Urinary bladder (tissue), 3 donors: ENCODE measurements at regions not wholly inside any gene's neighbourhood (a gene's known extent, or its start where the extent isn't known, plus 50 kb on each side); places are given as distances from the start of the nearest gene placed in this dataset.
"Not testable (repeated sequence)": the region's sequence is repeated elsewhere in the genome, so short reads cannot be mapped to it uniquely, and the experiment has no call there.

Experiments used
- DNase-seq: peaks from one replicate; pipeline ENCODE4 v3.0.0-alpha.2; 2015; ENCODE audit errors: extremely low spot score
- H3K27ac ChIP-seq: one replicate; pipeline ENCODE4 v1.5.1; 2013; ENCODE audit warnings: low read depth, mild to moderate bottlenecking, moderate library complexity
- H3K36me3 ChIP-seq: one replicate; pipeline ENCODE4 v1.6.1; 2013; ENCODE audit warnings: mild to moderate bottlenecking, moderate library complexity; ENCODE audit not compliant: insufficient read depth
- H3K4me1 ChIP-seq: one replicate; pipeline ENCODE4 v1.6.1; 2013; ENCODE audit warnings: mild to moderate bottlenecking, moderate library complexity; ENCODE audit not compliant: insufficient read depth
- H3K4me3 ChIP-seq: one replicate; pipeline ENCODE4 v1.5.1; 2013; ENCODE audit warnings: low read depth, low read length
- WGBS: extraction: QIAGEN DNeasy Blood & Tissue Kit; methylation state at CpG from one replicate; pipeline ENCODE4 v1.1.7; 2013; 5-methylcytosine and 5-hydroxymethylcytosine counted together
- donor health status: healthy with polysubstance abuse.
- donor health status: healthy.

GRCh38 chr2:52036024-52036423 is 1004.1 kb upstream of the NRXN1 start:
- WGBS = 99% methylated on average over 1 of the region's 1 CpG
- H3K36me3 ChIP-seq = no peaks in the 10 kb centered on the region
- no peak for DNase-seq

DNA sequence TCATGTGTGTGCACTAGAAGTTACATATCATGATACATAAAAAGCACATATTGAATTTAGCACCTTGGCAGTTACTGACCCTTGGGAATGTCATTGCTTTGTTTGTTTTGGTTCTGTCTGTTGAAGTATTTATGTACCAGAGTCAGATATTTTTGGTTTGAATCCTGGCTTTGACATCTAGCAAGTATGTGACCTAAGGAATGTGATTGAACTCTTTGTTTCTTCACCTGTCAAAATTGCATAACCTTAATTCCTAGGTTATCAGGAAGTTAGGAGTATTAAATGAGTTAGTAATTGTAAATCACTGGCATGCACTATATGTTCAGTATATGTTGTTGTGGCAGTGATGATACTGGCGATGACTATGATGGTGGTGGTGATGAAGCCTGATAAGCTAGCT is 1003.5 kb upstream of the NRXN1 start:
- H3K4me3 ChIP-seq = no peak overlapping the region
- H3K4me1 ChIP-seq = no peaks in the 10 kb centered on the region
- H3K27ac ChIP-seq = no peak overlapping the region
- no peaks in the 10 kb centered on the region for H3K36me3 ChIP-seq
- no peak for DNase-seq
- 84% methylated on average over 1 of the region's 1 CpG for WGBS

More at GRCh38 chr2:52036024-52036423, 1004.1 kb upstream of the NRXN1 start:
- H3K27ac ChIP-seq = no peak overlapping the region
- no peak overlapping the region for H3K4me3 ChIP-seq
- no peaks in the 10 kb centered on the region for H3K4me1 ChIP-seq

DNA sequence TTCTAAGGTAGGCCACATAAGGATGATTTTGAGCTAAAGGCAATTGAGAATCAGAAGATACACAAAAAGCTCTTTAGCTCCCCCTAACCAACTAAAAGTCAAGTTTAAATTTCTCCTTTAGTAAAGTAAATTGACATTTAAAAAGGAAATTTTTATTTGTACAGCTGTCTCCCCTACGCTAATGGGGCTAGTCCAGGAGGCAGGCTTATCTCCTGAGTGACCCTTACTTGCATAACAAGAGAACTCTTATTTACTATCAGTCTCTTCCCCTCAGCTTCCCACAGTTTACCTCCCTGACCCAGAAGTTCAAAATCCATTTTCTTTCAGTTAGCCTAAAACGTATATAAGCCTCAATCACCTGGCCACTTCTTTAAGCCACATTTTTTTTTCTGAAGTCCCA is 1002.8 kb upstream of the NRXN1 start:
- WGBS = 66% methylated on average over 2 of the region's 2 CpGs
- no peak overlapping the region for H3K4me3 ChIP-seq
- DNase-seq = no peak

GRCh38 chr2:52022006-52022405 is 990.1 kb upstream of the NRXN1 start:
- WGBS = 83% methylated on average over 3 of the region's 3 CpGs
- Histone ChIP-seq H3K27ac (no peak overlapping the region), H3K36me3 (no peaks in the 10 kb centered on the region), H3K4me1 (no peaks in the 10 kb centered on the region), H3K4me3 (no peak overlapping the region)
- DNase-seq = no peak

More for the DNA sequence above, 1002.8 kb upstream of the NRXN1 start:
- Histone ChIP-seq H3K27ac (no peak overlapping the region), H3K36me3 (no peaks in the 10 kb centered on the region), H3K4me1 (no peaks in the 10 kb centered on the region)

- no peak overlapping the region for H3K27ac ChIP-seq
- no peaks in the 10 kb centered on the region for H3K36me3 ChIP-seq
- no peaks in the 10 kb centered on the region for H3K4me1 ChIP-seq
- H3K4me3 ChIP-seq = no peak overlapping the region
- 90% methylated on average over 7 of the region's 7 CpGs for WGBS
- no peak for DNase-seq
Measured at GRCh38 chr2:52017646-52018235, 985.8 kb upstream of the NRXN1 start.

DNA sequence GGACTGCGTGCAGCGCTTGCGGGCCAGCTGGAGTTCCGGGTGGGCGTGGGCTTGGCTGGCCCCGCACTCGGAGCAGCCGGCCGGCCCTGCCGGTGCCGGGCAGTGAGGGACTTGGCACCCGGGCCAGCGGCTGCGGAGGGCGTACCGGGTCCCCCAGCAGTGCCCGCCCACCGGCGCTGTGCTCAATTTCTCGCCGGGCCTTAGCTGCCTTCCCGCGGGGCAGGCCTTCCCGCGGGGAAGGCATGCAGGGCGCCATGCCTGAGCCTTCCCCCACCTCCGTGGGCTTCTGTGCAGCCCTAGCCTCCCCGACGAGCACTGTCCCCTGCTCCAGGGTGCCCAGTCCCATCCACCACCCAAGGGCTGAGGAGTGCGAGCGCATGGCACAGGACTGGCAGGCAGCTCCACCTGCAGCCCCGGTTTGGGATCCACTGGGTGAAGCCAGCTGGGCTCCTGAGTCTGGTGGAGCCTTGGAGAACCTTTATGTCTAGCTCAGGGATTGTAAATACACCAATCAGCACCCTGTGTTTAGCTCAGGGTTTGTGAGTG is 975.0 kb upstream of the NRXN1 start:
- 97% methylated on average over 32 of the region's 32 CpGs for WGBS
- DNase-seq, H3K4me1 ChIP-seq, H3K27ac ChIP-seq, H3K4me3 ChIP-seq, H3K36me3 ChIP-seq: not testable (repeated sequence)

DNA sequence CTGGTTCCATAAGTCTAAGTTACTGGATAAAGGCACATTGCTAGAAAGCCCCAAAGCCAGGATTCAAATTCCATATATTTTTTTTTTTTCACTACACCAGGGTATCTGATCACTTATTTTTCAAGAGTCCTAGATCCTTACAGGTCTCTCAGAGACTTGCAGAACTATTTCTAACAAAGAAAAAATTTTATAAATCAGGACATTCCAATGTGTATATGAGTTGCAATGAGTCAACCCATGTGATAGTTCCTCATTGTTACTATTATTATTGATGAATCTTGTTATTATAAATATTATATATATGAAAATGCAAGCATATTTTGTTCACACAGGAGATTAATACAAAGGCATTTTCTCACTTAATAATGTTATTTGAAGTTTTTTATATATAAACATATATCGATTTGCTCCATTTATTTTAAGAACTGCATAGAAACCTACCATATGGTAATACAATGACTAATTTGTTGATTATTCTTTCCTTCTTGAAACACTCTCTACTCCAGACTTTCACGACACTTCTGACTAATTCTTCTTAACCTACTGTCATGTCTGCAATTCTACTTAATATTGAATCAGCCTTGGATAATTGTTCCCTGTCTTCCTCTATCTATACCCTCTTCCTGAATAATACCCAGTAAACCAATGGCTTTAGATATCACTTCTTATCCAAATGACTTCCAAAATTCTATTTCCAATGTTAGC is 968.4 kb upstream of the NRXN1 start:
- Histone ChIP-seq H3K4me1 (no peaks in the 10 kb centered on the region), H3K27ac (no peak overlapping the region), H3K4me3 (no peak overlapping the region), H3K36me3 (no peaks in the 10 kb centered on the region)
- no peak for DNase-seq
- WGBS = 87% methylated on average over 2 of the region's 2 CpGs

GRCh38 chr2:51998890-51999289 is 967.0 kb upstream of the NRXN1 start:
- no peaks in the 10 kb centered on the region for H3K36me3 ChIP-seq
- no peaks in the 10 kb centered on the region for H3K4me1 ChIP-seq
- no peak overlapping the region for H3K27ac ChIP-seq
- no peak for DNase-seq
- no peak overlapping the region for H3K4me3 ChIP-seq
- WGBS = over 99% methylated on average over 3 of the region's 3 CpGs

DNA sequence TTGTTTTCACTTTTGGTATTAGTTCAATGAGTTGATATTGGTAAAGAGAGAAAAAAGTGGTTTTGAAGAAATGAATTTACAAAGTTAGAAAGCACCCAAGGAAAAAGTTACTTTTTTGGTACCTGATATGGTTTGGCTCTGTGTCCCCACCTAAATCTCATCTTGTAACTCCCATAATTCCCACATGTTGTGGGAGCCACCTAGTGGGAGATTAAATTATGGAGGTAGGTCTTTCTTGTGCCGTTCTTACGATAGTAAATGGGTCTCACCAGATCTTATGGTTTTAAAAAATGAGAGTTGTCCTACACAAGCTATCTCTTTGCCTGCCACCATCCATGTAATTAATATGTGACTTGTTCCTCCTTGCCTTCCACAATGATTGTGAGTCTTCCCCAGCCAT is 965.6 kb upstream of the NRXN1 start:
- DNase-seq = no peak
- no peak overlapping the region for H3K4me3 ChIP-seq
- no peaks in the 10 kb centered on the region for H3K4me1 ChIP-seq
- no peak overlapping the region for H3K27ac ChIP-seq
- WGBS = 98% methylated on average over 2 of the region's 2 CpGs
- no peaks in the 10 kb centered on the region for H3K36me3 ChIP-seq

DNA sequence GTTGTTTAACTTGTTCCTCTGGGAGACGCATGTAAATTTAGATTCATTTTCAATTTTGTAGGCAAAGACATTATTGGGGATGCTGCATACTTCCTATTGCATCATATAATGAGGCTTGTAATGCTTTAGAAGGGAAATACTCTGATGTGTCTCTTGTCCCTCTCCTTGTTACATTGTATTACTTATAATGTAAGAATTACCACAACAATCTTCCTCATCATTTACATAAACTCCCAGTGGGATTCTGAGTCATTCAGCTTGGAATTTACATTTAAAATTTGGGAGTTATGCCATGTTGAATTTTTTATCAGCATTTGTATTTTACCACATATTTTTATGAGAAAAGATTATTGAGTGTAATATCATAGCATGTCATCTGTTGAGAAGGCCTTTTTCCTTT is 963.4 kb upstream of the NRXN1 start:
- Histone ChIP-seq H3K27ac (no peak overlapping the region), H3K4me3 (no peak overlapping the region), H3K4me1 (no peaks in the 10 kb centered on the region), H3K36me3 (no peaks in the 10 kb centered on the region)
- WGBS = 69% methylated on average over 1 of the region's 1 CpG
- no peak for DNase-seq

- Histone ChIP-seq H3K4me1 (no peaks in the 10 kb centered on the region), H3K27ac (no peak overlapping the region), H3K36me3 (no peaks in the 10 kb centered on the region), H3K4me3 (no peak overlapping the region)
- WGBS = 82% methylated on average over 1 of the region's 1 CpG
- DNase-seq = no peak
Measured at GRCh38 chr2:51994123-51994763, 962.3 kb upstream of the NRXN1 start.

GRCh38 chr2:51990684-51991083 is 958.8 kb upstream of the NRXN1 start:
- Histone ChIP-seq H3K27ac (no peak overlapping the region), H3K4me1 (no peaks in the 10 kb centered on the region), H3K4me3 (no peak overlapping the region), H3K36me3 (no peaks in the 10 kb centered on the region)
- no peak for DNase-seq

DNA sequence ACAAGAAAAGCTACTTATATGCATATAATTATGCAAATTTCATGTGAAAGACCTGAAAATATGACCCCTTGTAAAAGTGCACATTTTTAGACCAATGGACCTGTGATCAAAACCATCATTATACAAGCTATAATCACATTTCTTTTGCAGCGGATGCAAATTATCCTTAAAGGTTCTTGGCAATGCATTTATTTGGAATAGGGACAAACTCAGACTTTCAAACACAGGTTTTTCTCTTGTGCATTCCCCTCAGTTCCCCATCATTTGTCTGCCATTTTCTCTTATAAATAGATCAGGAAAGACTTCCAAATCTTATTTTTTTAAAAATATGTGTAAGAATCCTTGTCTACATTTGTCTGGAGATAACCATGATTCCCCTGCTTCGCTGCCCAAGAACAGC is 954.2 kb upstream of the NRXN1 start:
- no peaks in the 10 kb centered on the region for H3K4me1 ChIP-seq
- no peak for DNase-seq
- H3K36me3 ChIP-seq = no peaks in the 10 kb centered on the region
- WGBS = 80% methylated on average over 2 of the region's 2 CpGs
- no peak overlapping the region for H3K27ac ChIP-seq
- H3K4me3 ChIP-seq = no peak overlapping the region

DNA sequence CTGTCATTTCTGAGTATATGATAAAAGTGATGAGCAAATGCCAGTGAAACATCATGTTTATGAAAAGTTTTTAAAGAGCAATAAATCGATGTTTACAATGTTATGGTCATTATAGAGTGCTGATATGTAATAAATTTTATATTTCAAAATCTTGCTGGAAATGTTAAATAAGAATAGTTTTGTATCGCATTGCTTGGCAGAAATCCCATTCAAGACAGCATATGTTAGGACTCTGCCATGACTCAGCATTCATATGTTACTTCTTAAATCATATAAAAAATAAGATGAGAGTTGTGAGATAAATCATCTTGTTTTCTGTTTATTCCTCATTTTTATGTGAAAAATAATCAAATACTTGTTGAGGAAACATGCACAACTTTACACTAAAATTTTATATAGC is 949.9 kb upstream of the NRXN1 start:
- Histone ChIP-seq H3K36me3 (no peaks in the 10 kb centered on the region), H3K27ac (no peak overlapping the region), H3K4me3 (no peak overlapping the region), H3K4me1 (no peaks in the 10 kb centered on the region)
- 40% methylated on average over 2 of the region's 2 CpGs for WGBS
- no peak for DNase-seq
